ENCODE measurements at regions not wholly inside any gene's neighbourhood (a gene's known extent, or its start where the extent isn't known, plus 50 kb on each side); places are given as distances from the start of the nearest gene placed in this dataset.
"Not testable (repeated sequence)": the region's sequence is repeated elsewhere in the genome, so short reads cannot be mapped to it uniquely, and the experiment has no call there.

GRCh38 chr3:194058189-194058571 is 77.8 kb upstream of the HES1 start:
- DNase-seq (ENCODE audit: low spot score), result no peak

- DNase-seq (ENCODE audit: low spot score), result no peak
Observed at GRCh38 chr3:194058753-194059152, 77.2 kb upstream of the HES1 start.

GRCh38 chr3:194061421-194062030 is 74.4 kb upstream of the HES1 start:
- no peak for DNase-seq (ENCODE audit: low spot score)

- DNase-seq (ENCODE audit: low spot score), result no peak
Observed at GRCh38 chr3:194062830-194063229, 73.1 kb upstream of the HES1 start.

GRCh38 chr3:194064380-194065332 is 71.3 kb upstream of the HES1 start:
- DNase-seq (ENCODE audit: low spot score), result no peak

- DNase-seq (ENCODE audit: low spot score), result not testable (repeated sequence)
Observed at GRCh38 chr3:194067327-194067726, 68.6 kb upstream of the HES1 start.

GRCh38 chr3:194067949-194068362 is 68.0 kb upstream of the HES1 start:
- DNase-seq (ENCODE audit: low spot score), result no peak

GRCh38 chr3:194069421-194070219 is 66.3 kb upstream of the HES1 start:
- no peak for DNase-seq (ENCODE audit: low spot score)

- DNase-seq (ENCODE audit: low spot score), result no peak
Observed at GRCh38 chr3:194070220-194070633, 65.7 kb upstream of the HES1 start.

- DNase-seq (ENCODE audit: low spot score), result peak; percentile 93
Observed at GRCh38 chr3:194070634-194071409, 65.1 kb upstream of the HES1 start.

- no peak for DNase-seq (ENCODE audit: low spot score)
Observed at GRCh38 chr3:194072097-194072428, 63.9 kb upstream of the HES1 start.

GRCh38 chr3:194072691-194073279 is 63.2 kb upstream of the HES1 start:
- peak; percentile 25 for DNase-seq (ENCODE audit: low spot score)

- no peak for DNase-seq (ENCODE audit: low spot score)
Observed at GRCh38 chr3:194073926-194074325, 62.0 kb upstream of the HES1 start.

- DNase-seq (ENCODE audit: low spot score), result peak; percentile 29
Observed at GRCh38 chr3:194075088-194075615, 60.8 kb upstream of the HES1 start.

GRCh38 chr3:194075802-194076460 is 60.0 kb upstream of the HES1 start:
- DNase-seq (ENCODE audit: low spot score), result peak; percentile 76

GRCh38 chr3:194076475-194076874 is 59.5 kb upstream of the HES1 start:
- DNase-seq (ENCODE audit: low spot score), result no peak

GRCh38 chr3:194077602-194078001 is 58.3 kb upstream of the HES1 start:
- no peak for DNase-seq (ENCODE audit: low spot score)

- no peak for DNase-seq (ENCODE audit: low spot score)
Observed at GRCh38 chr3:194078045-194078821, 57.7 kb upstream of the HES1 start.

- no peak for DNase-seq (ENCODE audit: low spot score)
Observed at GRCh38 chr3:194079702-194080172, 56.2 kb upstream of the HES1 start.
